ENCODE measurements at regions not wholly inside any gene's neighbourhood (a gene's known extent, or its start where the extent isn't known, plus 50 kb on each side); places are given as distances from the start of the nearest gene placed in this dataset.

DNA sequence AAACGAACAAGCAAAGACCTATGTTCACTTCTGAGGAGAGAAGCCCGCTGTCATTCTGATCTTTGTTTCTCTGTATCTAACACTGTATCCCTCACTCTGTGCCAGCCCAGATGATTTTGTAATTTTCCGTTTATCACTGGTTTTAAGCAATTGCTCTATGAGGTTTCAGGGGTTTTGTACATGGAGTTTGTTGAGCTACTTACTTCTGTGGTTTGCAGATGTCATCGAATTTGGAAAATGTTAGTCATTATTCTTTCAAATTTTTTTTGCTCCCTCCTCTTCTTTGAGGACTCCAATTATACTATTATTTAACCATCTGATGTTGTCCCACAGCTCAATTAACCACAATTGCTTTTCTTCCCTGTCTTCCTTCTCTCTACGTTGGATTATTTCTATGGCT, 650.9 kb upstream of the IGFBP3 start:
- Mint-ChIP-seq H3K27ac (no peak overlapping the region), H3K4me1 (no peaks in the 10 kb centered on the region), H3K27me3 (ENCODE audit: low read depth in 2 of 2) (no peaks in the 10 kb centered on the region), H3K9me3 (peaks cover 10 to 11% of the 10 kb centered on the region in 2 donors), H3K4me3 (no peak overlapping the region), H3K36me3 (peaks cover 15% of the 10 kb centered on the region)
- no peaks in the 10 kb centered on the region for H3K36me3 ChIP-seq (ENCODE audit: control insufficient read depth, insufficient read depth, low read length)
- intact Hi-C loops (cut with micrococcal nuclease), result no loop called here
- ATAC-seq (no peak), DNase-seq (no peak)
- H3K27me3 ChIP-seq (ENCODE audit: control insufficient read depth, insufficient read depth, low read length), result no peaks in the 10 kb centered on the region
- TF ChIP-seq, protein P1, sequence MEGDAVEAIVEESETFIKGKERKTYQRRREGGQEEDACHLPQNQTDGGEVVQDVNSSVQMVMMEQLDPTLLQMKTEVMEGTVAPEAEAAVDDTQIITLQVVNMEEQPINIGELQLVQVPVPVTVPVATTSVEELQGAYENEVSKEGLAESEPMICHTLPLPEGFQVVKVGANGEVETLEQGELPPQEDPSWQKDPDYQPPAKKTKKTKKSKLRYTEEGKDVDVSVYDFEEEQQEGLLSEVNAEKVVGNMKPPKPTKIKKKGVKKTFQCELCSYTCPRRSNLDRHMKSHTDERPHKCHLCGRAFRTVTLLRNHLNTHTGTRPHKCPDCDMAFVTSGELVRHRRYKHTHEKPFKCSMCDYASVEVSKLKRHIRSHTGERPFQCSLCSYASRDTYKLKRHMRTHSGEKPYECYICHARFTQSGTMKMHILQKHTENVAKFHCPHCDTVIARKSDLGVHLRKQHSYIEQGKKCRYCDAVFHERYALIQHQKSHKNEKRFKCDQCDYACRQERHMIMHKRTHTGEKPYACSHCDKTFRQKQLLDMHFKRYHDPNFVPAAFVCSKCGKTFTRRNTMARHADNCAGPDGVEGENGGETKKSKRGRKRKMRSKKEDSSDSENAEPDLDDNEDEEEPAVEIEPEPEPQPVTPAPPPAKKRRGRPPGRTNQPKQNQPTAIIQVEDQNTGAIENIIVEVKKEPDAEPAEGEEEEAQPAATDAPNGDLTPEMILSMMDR (IDR thresholded peaks at IDR 0.05), result no peak
- H3K4me1 ChIP-seq (ENCODE audit: control insufficient read depth, insufficient read depth, low read length), result no peaks in the 10 kb centered on the region
- H3K9me3 ChIP-seq (ENCODE audit: control insufficient read depth, insufficient read depth, low read length), result no peaks in the 10 kb centered on the region
- H3K4me3 ChIP-seq (ENCODE audit: low read length), result no peak overlapping the region
- H3K27ac ChIP-seq (ENCODE audit: low read length), result no peak overlapping the region
- 83% methylated on average over 4 of the region's 5 CpGs for WGBS (ENCODE audit: insufficient coverage)

DNA sequence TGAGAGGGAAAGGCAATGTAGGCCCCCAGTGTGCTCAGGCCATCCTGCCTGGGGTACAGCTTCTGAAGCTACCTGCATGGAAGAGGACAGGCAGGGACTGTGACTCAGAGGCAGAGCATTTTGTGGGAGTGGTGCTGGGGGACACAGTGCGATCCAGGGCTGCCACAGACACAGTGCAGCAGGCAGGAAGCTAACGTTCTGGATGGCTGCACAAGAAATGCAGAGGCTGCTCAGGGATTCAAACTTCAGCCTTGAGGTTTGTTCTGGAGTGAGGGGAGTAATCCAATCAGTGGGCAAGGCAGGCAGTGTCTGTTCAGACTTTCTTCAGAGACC, 648.0 kb upstream of the IGFBP3 start:
- Histone ChIP-seq H3K36me3 (ENCODE audit: control insufficient read depth, insufficient read depth, low read length) (no peaks in the 10 kb centered on the region), H3K4me3 (ENCODE audit: low read length) (no peak overlapping the region), H3K4me1 (ENCODE audit: control insufficient read depth, insufficient read depth, low read length) (no peaks in the 10 kb centered on the region), H3K27me3 (ENCODE audit: control insufficient read depth, insufficient read depth, low read length) (no peaks in the 10 kb centered on the region), H3K9me3 (ENCODE audit: control insufficient read depth, insufficient read depth, low read length) (no peaks in the 10 kb centered on the region), H3K27ac (ENCODE audit: low read length) (no peak overlapping the region)
- WGBS (ENCODE audit: insufficient coverage), result 69% methylated on average over 2 of the region's 2 CpGs
- H3K27me3 Mint-ChIP-seq (ENCODE audit: low read depth in 2 of 2), result no peaks in the 10 kb centered on the region
- H3K4me1 Mint-ChIP-seq, result no peaks in the 10 kb centered on the region
- TF ChIP-seq, protein P1 (IDR thresholded peaks at IDR 0.05), result no peak
- H3K9me3 Mint-ChIP-seq, result peaks cover 9 to 14% of the 10 kb centered on the region in 2 donors
- H3K36me3 Mint-ChIP-seq, result peaks cover 15% of the 10 kb centered on the region
- ATAC-seq (no peak), DNase-seq (no peak)
- intact Hi-C loops (cut with micrococcal nuclease), result no loop called here
- no peak overlapping the region for H3K4me3 Mint-ChIP-seq
- H3K27ac Mint-ChIP-seq, result no peak overlapping the region

DNA sequence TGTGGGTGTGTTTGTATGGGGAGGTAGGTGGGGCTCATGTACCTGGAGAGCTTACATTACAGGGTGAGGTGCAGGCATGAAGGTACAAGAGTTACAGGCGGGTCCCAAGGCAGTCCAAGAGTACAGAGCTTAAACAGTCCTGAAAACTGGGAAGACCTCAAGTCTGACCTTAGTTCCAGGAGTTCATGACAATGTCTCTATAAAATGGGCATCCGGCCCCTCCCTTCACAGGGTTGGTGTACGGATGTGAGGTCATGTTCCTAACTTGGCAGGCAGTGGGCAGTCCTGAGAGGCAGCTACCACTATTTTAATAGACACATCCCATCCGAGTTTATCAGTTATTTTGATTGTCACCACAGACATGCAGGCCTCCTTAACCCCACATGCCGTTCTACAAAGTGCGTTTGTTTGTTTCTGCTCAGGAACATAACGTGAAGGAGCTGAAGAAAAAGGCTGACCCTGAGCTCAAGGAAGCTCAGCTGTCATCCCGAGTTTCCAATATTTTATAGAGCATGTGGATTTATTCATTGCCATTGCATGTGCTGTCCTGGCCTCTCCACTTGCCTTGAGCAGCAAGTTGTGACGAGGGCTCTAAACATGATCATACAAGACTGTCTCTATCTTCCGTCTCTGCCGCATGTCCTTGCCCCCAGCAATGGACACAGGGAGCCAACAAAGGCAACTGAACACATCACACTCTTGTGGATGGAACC, 647.5 kb upstream of the IGFBP3 start:
- DNase-seq, result no peak
- Histone ChIP-seq H3K4me1 (ENCODE audit: control insufficient read depth, insufficient read depth, low read length) (no peaks in the 10 kb centered on the region), H3K4me3 (ENCODE audit: low read length) (no peak overlapping the region), H3K27ac (ENCODE audit: low read length) (no peak overlapping the region), H3K9me3 (ENCODE audit: control insufficient read depth, insufficient read depth, low read length) (no peaks in the 10 kb centered on the region), H3K36me3 (ENCODE audit: control insufficient read depth, insufficient read depth, low read length) (no peaks in the 10 kb centered on the region), H3K27me3 (ENCODE audit: control insufficient read depth, insufficient read depth, low read length) (no peaks in the 10 kb centered on the region)
- H3K27ac Mint-ChIP-seq, result no peak overlapping the region
- ATAC-seq, result no peak
- peaks cover 9 to 14% of the 10 kb centered on the region in 2 donors for H3K9me3 Mint-ChIP-seq
- no peak overlapping the region for H3K4me3 Mint-ChIP-seq
- TF ChIP-seq, protein P1 (IDR thresholded peaks at IDR 0.05), result no peak
- H3K27me3 Mint-ChIP-seq (ENCODE audit: low read depth in 2 of 2), result no peaks in the 10 kb centered on the region
- intact Hi-C loops (cut with micrococcal nuclease), result no loop called here
- peaks cover 11% of the 10 kb centered on the region for H3K36me3 Mint-ChIP-seq
- WGBS (ENCODE audit: insufficient coverage), result 88% methylated on average over 11 of the region's 11 CpGs
- H3K4me1 Mint-ChIP-seq, result no peaks in the 10 kb centered on the region

DNA sequence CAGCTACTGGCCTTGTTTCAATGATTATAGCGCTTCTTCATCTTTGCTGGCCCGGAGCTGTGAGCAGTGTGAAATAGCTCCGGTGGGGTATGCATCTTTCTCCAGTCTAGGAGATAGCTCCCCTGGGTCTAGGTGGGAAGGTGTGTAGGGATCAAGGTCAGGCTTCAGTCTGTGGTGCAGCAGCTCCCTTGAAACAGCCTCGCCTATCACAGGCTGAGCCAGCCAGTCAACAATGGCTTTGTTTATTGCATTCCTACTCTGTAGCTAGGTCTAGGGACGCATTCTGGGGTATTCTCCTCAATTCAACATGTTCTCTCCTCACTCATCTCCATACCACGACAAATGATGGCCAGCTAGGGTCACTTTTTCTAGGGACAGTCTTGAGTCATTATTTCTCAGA, 646.8 kb upstream of the IGFBP3 start:
- no peaks in the 10 kb centered on the region for H3K9me3 ChIP-seq (ENCODE audit: control insufficient read depth, insufficient read depth, low read length)
- H3K9me3 Mint-ChIP-seq, result peaks cover 9 to 14% of the 10 kb centered on the region in 2 donors
- H3K4me1 Mint-ChIP-seq, result no peaks in the 10 kb centered on the region

More for the DNA sequence above, 646.8 kb upstream of the IGFBP3 start:
- peaks cover 8% of the 10 kb centered on the region for H3K36me3 Mint-ChIP-seq
- DNase-seq, result no peak
- ATAC-seq, result no peak
- H3K27me3 Mint-ChIP-seq (ENCODE audit: low read depth in 2 of 2), result no peaks in the 10 kb centered on the region
- Histone ChIP-seq H3K27me3 (ENCODE audit: control insufficient read depth, insufficient read depth, low read length) (no peaks in the 10 kb centered on the region), H3K36me3 (ENCODE audit: control insufficient read depth, insufficient read depth, low read length) (no peaks in the 10 kb centered on the region), H3K4me1 (ENCODE audit: control insufficient read depth, insufficient read depth, low read length) (no peaks in the 10 kb centered on the region), H3K4me3 (ENCODE audit: low read length) (no peak overlapping the region), H3K27ac (ENCODE audit: low read length) (no peak overlapping the region)
- H3K4me3 Mint-ChIP-seq, result no peak overlapping the region
- intact Hi-C loops (cut with micrococcal nuclease), result no loop called here
- no peak overlapping the region for H3K27ac Mint-ChIP-seq
- 76% methylated on average over 6 of the region's 6 CpGs for WGBS (ENCODE audit: insufficient coverage)
- TF ChIP-seq, protein P1 (IDR thresholded peaks at IDR 0.05), result no peak

Measured in natural killer cell (primary cell).